ENCODE measurements at regions not wholly inside any gene's neighbourhood (a gene's known extent, or its start where the extent isn't known, plus 50 kb on each side); places are given as distances from the start of the nearest gene placed in this dataset.

DNA sequence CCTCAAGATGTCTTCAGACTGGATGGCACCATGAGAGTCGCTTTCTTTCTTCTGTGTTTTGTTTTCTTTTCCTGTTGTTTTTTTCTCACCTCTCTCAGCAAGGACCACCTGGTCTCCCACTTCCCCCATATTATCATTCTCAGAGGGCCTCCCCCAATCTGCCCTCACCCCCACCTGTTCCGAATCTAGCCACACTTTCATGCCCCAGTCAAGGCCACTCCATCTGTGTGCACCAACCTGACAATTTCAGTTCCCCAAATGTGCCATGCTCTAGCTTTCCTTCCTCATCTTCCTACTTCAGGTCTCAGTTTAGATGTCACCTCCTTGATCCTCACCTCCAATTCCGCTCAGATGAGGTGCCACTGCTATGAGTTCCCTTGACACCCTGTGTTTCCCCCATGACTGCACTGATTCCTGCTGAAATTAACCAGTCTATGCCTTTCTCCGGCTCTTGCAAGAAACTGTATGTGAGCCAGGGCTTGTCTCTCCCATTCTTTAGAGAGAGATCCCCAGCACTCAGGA is 146.2 kb downstream of the PLPP3 start:
- Mint-ChIP-seq H3K4me3 (no peak overlapping the region), H3K9me3 (no peaks in the 10 kb centered on the region), H3K36me3 (no peaks in the 10 kb centered on the region), H3K4me1 (no peaks in the 10 kb centered on the region), H3K27ac (no peak overlapping the region), H3K27me3 (ENCODE audit: low read depth in 2 of 2) (peaks cover 0 to 14% of the 10 kb centered on the region in 2 donors)
- H3K4me1 ChIP-seq (ENCODE audit: control insufficient read depth, insufficient read depth, low read length), result peaks cover 8% of the 10 kb centered on the region
- no peak overlapping the region for H3K27ac ChIP-seq (ENCODE audit: low read length)
- H3K4me3 ChIP-seq (ENCODE audit: low read length), result no peak overlapping the region
- ATAC-seq, result no peak
- WGBS (ENCODE audit: insufficient coverage), result 67% methylated on average over 4 of the region's 4 CpGs
- no peaks in the 10 kb centered on the region for H3K9me3 ChIP-seq (ENCODE audit: control insufficient read depth, insufficient read depth, low read length)
- DNase-seq, result no peak
- TF ChIP-seq CTCF (IDR thresholded peaks at IDR 0.05), result no peak
- no peaks in the 10 kb centered on the region for H3K27me3 ChIP-seq (ENCODE audit: control insufficient read depth, insufficient read depth, low read length)
- no peaks in the 10 kb centered on the region for H3K36me3 ChIP-seq (ENCODE audit: control insufficient read depth, insufficient read depth, low read length)
- intact Hi-C loops (cut with micrococcal nuclease), result no loop called here

DNA sequence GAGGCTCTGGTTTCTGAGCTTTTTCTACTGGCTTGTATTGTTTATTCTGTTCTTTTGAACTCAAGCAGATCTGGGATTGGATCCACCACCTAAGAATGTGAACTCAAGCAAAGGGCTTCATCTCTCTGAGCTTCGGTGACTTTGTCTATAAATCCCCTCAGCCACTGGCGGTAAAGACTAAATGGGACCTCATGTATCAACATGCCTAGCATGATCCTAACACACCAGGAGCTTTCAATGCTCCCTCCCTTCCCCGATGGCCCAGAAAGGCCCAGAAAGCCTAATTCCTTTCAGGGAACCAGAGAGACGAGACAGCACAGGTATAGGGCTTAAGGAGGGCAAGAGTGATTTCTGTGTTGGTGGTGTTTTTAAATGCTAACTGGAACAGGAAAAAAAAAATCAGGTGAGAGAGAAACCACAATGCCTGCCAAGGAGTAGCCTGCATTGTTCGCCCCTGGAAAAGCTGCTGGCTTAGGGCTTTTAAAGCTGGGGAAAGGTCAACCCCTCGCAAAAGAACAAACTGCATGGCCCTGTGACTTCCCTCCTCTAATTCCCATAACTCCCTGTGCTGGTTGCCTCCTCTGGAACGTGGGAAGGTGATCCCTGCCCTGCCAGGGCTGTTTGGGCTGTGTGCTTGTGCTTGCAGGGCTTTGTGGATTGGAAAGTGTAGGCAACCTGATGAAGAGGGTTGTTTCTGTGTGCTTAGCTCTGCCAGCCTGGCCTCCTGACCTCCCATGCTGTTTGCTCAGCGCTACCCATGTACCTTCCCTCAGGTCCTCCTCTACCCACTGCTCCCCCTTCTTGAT is 147.0 kb downstream of the PLPP3 start:
- Histone ChIP-seq H3K4me3 (ENCODE audit: low read length) (no peak overlapping the region), H3K27ac (ENCODE audit: low read length) (no peak overlapping the region), H3K9me3 (ENCODE audit: control insufficient read depth, insufficient read depth, low read length) (no peaks in the 10 kb centered on the region), H3K27me3 (ENCODE audit: control insufficient read depth, insufficient read depth, low read length) (no peaks in the 10 kb centered on the region), H3K36me3 (ENCODE audit: control insufficient read depth, insufficient read depth, low read length) (no peaks in the 10 kb centered on the region), H3K4me1 (ENCODE audit: control insufficient read depth, insufficient read depth, low read length) (peaks cover 8% of the 10 kb centered on the region)
- 81% methylated on average over 8 of the region's 8 CpGs for WGBS (ENCODE audit: insufficient coverage)
- Mint-ChIP-seq H3K27me3 (ENCODE audit: low read depth in 2 of 2) (peaks cover 0 to 14% of the 10 kb centered on the region in 2 donors), H3K4me1 (no peaks in the 10 kb centered on the region), H3K27ac (no peak overlapping the region), H3K36me3 (no peaks in the 10 kb centered on the region), H3K4me3 (no peak overlapping the region), H3K9me3 (no peaks in the 10 kb centered on the region)
- TF ChIP-seq CTCF (IDR thresholded peaks at IDR 0.05), result no peak
- ATAC-seq (no peak), DNase-seq (no peak)
- intact Hi-C loops (cut with micrococcal nuclease), result no loop called here

GRCh38 chr1:56430141-56430839 is 149.1 kb downstream of the PLPP3 start:
- Mint-ChIP-seq H3K4me3 (no peak overlapping the region), H3K27me3 (ENCODE audit: low read depth in 2 of 2) (peaks cover 2 to 14% of the 10 kb centered on the region in 2 donors), H3K36me3 (no peaks in the 10 kb centered on the region), H3K27ac (no peak overlapping the region), H3K4me1 (no peaks in the 10 kb centered on the region), H3K9me3 (no peaks in the 10 kb centered on the region)
- H3K4me1 ChIP-seq (ENCODE audit: control insufficient read depth, insufficient read depth, low read length), result peaks cover 8% of the 10 kb centered on the region
- H3K9me3 ChIP-seq (ENCODE audit: control insufficient read depth, insufficient read depth, low read length), result no peaks in the 10 kb centered on the region
- DNase-seq, result no peak
- intact Hi-C loops (cut with micrococcal nuclease), result no loop called here
- H3K36me3 ChIP-seq (ENCODE audit: control insufficient read depth, insufficient read depth, low read length), result no peaks in the 10 kb centered on the region
- WGBS (ENCODE audit: insufficient coverage), result 86% methylated on average over 3 of the region's 4 CpGs
- H3K27me3 ChIP-seq (ENCODE audit: control insufficient read depth, insufficient read depth, low read length), result no peaks in the 10 kb centered on the region
- TF ChIP-seq CTCF (IDR thresholded peaks at IDR 0.05), result no peak
- H3K4me3 ChIP-seq (ENCODE audit: low read length), result no peak overlapping the region
- H3K27ac ChIP-seq (ENCODE audit: low read length), result no peak overlapping the region
- ATAC-seq, result no peak
